IPS-11a (cell line): ENCODE measurements at regions not wholly inside any gene's neighbourhood (a gene's known extent, or its start where the extent isn't known, plus 50 kb on each side); places are given as distances from the start of the nearest gene placed in this dataset.

Experiments used
- H3K4me3 ChIP-seq: one replicate; pipeline ENCODE4 v1.5.1; 2013; ENCODE audit warnings: low read depth, low read length, control low read depth

- H3K4me3 ChIP-seq: no peak overlapping the region
These were observed 212.5 kb upstream of the IER5L start for GRCh38 chr9:129390541-129390940.

GRCh38 chr9:129387822-129388221 is 209.8 kb upstream of the IER5L start:
- H3K4me3 ChIP-seq: no peak overlapping the region

GRCh38 chr9:129386812-129387177 is 208.7 kb upstream of the IER5L start:
- no peak overlapping the region for H3K4me3 ChIP-seq

- H3K4me3 ChIP-seq: no peak overlapping the region
These were observed 207.3 kb upstream of the IER5L start for GRCh38 chr9:129385211-129385934.

GRCh38 chr9:129384491-129385210 is 206.6 kb upstream of the IER5L start:
- no peak overlapping the region for H3K4me3 ChIP-seq

- H3K4me3 ChIP-seq: peak overlapping the region; percentile 33
These were observed 205.8 kb upstream of the IER5L start for GRCh38 chr9:129383561-129384490.

GRCh38 chr9:129383019-129383560 is 205.0 kb upstream of the IER5L start:
- H3K4me3 ChIP-seq: peak overlapping the region; percentile 33

- no peak overlapping the region for H3K4me3 ChIP-seq
These were observed 204.4 kb upstream of the IER5L start for GRCh38 chr9:129382281-129383018.

- no peak overlapping the region for H3K4me3 ChIP-seq
These were observed 203.5 kb upstream of the IER5L start for GRCh38 chr9:129381481-129381957.

- H3K4me3 ChIP-seq: no peak overlapping the region
These were observed 202.9 kb upstream of the IER5L start for GRCh38 chr9:129380961-129381401.

GRCh38 chr9:129379886-129380285 is 201.8 kb upstream of the IER5L start:
- H3K4me3 ChIP-seq: no peak overlapping the region

- no peak overlapping the region for H3K4me3 ChIP-seq
These were observed 201.2 kb upstream of the IER5L start for GRCh38 chr9:129379181-129379836.

GRCh38 chr9:129377931-129378661 is 200.0 kb upstream of the IER5L start:
- H3K4me3 ChIP-seq: no peak overlapping the region

- H3K4me3 ChIP-seq: no peak overlapping the region
These were observed 199.1 kb upstream of the IER5L start for GRCh38 chr9:129377181-129377580.

GRCh38 chr9:129375845-129376244 is 197.8 kb upstream of the IER5L start:
- no peak overlapping the region for H3K4me3 ChIP-seq

- no peak overlapping the region for H3K4me3 ChIP-seq
These were observed 196.6 kb upstream of the IER5L start for GRCh38 chr9:129374651-129375050.

- H3K4me3 ChIP-seq: no peak overlapping the region
These were observed 196.2 kb upstream of the IER5L start for GRCh38 chr9:129374231-129374630.

GRCh38 chr9:129373361-129373760 is 195.3 kb upstream of the IER5L start:
- no peak overlapping the region for H3K4me3 ChIP-seq

GRCh38 chr9:129370770-129371169 is 192.7 kb upstream of the IER5L start:
- H3K4me3 ChIP-seq: no peak overlapping the region
